Psoas muscle (tissue), 7 donors: ENCODE measurements at regions not wholly inside any gene's neighbourhood (a gene's known extent, or its start where the extent isn't known, plus 50 kb on each side); places are given as distances from the start of the nearest gene placed in this dataset.

ENCODE experiments used
- ATAC-seq, 4 donors: fragments of 200-7000 bp; cut with Tn5 transposase; one replicate each; pipeline ENCODE4 v1.9.1; 2020; ENCODE audit warnings: moderate library complexity in 3 of 4, mild to moderate bottlenecking in 2 of 4
- DNase-seq, 2 donors: peaks; one replicate each; pipeline ENCODE4 v3.0.0-alpha.2; 2020
- H3K27ac ChIP-seq: fragments of 200-600 bp; one replicate; pipeline ENCODE4 v1.8.0; 2022
- H3K27me3 ChIP-seq, 3 donors: fragments of 200-600 bp in 1 of 3; one replicate each; pipeline versions ENCODE4 v1.6.1 to v1.8.0; 2013 to 2022; ENCODE audit warnings: low read length in 2 of 3, mild to moderate bottlenecking in 2 of 3, moderate library complexity in 1 of 3; ENCODE audit not compliant: insufficient read depth in 3 of 3
- H3K36me3 ChIP-seq, 2 donors: fragments of 200-600 bp in 1 of 2; one replicate each; pipeline versions ENCODE4 v1.6.1 to v1.8.0; 2013 to 2022; ENCODE audit warnings: low read depth in 1 of 2, mild to moderate bottlenecking in 1 of 2, moderate library complexity in 1 of 2; ENCODE audit not compliant: insufficient read depth in 1 of 2
- H3K4me1 ChIP-seq: fragments of 200-600 bp; one replicate; pipeline ENCODE4 v1.8.0; 2022
- H3K4me3 ChIP-seq: fragments of 200-600 bp; one replicate; pipeline ENCODE4 v1.8.0; 2022; ENCODE audit warnings: mild to moderate bottlenecking
- H3K9me3 ChIP-seq: fragments of 200-600 bp; one replicate; pipeline ENCODE4 v1.8.0; 2022
- CTCF ChIP-seq: fragments of 200-600 bp; IDR thresholded peaks from one replicate; pipeline ENCODE4 v1.8.0; 2022; ENCODE audit warnings: antibody characterized with exemption
- WGBS, 3 donors: extraction: QIAGEN DNeasy Blood & Tissue Kit; methylation state at CpG; one replicate each; pipeline versions ENCODE4 v1.1.6 to v1.1.7; 2013; 5-methylcytosine and 5-hydroxymethylcytosine counted together
- intact Hi-C, 2 donors: fragments of 100-400 bp; cut with DNase I; formaldehyde crosslinking; loops; one replicate each; pipeline versions ENCODE4 v1.11.0 to v1.14.2; 2022
- donor health status: healthy with polysubstance abuse.
- donor health status: DM: no; HTN: no; CAD: no; lungs with moderate emphysema.
- donor health status: Bipolar disorder and iron deficiency.
- donor health status: healthy.
- donor health status: DM: yes; HTN: yes; CAD: no.
- donor health status: DM: no; HTN: no; CAD: no.
- donor health status: DM: yes; HTN: yes; CAD: no.

GRCh38 chr5:163379298-163380155 lies 57.9 kb upstream of the CCNG1 start:
- Histone ChIP-seq H3K27me3 (peaks cover 0 to 2% (median 0%) of the 10 kb centered on the region in 3 donors), H3K27ac (no peak overlapping the region), H3K4me1 (peaks cover 2% of the 10 kb centered on the region), H3K4me3 (no peak overlapping the region), H3K9me3 (no peaks in the 10 kb centered on the region), H3K36me3 (no peaks in the 10 kb centered on the region)
- 67 to 77% (median 73%) methylated on average over 7 of the region's 7 CpGs for WGBS, 3 donors
- intact Hi-C loops, result no loop called here
- no peak for TF ChIP-seq CTCF
- ATAC-seq, result no peak
- no peak for DNase-seq

GRCh38 chr5:163381832-163382231 lies 55.6 kb upstream of the CCNG1 start:
- Histone ChIP-seq H3K36me3 (no peaks in the 10 kb centered on the region), H3K4me3 (no peak overlapping the region), H3K9me3 (no peaks in the 10 kb centered on the region), H3K4me1 (peaks cover 3% of the 10 kb centered on the region), H3K27me3 (peaks cover 0 to 2% (median 0%) of the 10 kb centered on the region in 3 donors), H3K27ac (no peak overlapping the region)
- 92 to 94% (median 94%) methylated on average over 3 of the region's 3 CpGs for WGBS, 3 donors
- TF ChIP-seq CTCF, result no peak
- no peak for DNase-seq
- ATAC-seq, result no peak
- intact Hi-C loops, result no loop called here

GRCh38 chr5:163383754-163384153 lies 53.6 kb upstream of the CCNG1 start:
- no peak for TF ChIP-seq CTCF
- H3K4me3 ChIP-seq, result no peak overlapping the region
- DNase-seq, result no peak
- no peaks in the 10 kb centered on the region for H3K9me3 ChIP-seq
- H3K36me3 ChIP-seq, result no peaks in the 10 kb centered on the region
- peaks cover 0 to 2% (median 0%) of the 10 kb centered on the region in 3 donors for H3K27me3 ChIP-seq
- no peak for ATAC-seq
- intact Hi-C loops, result no loop called here
- peaks cover 3% of the 10 kb centered on the region for H3K4me1 ChIP-seq
- whole genome bisulfite sequencing, 3 donors, result 74 to 89% (median 84%) methylated on average over 3 of the region's 3 CpGs
- no peak overlapping the region for H3K27ac ChIP-seq

GRCh38 chr5:163384669-163385068 lies 52.7 kb upstream of the CCNG1 start:
- Histone ChIP-seq H3K4me3 (no peak overlapping the region), H3K9me3 (no peaks in the 10 kb centered on the region), H3K27ac (no peak overlapping the region), H3K27me3 (no peaks in the 10 kb centered on the region), H3K4me1 (peaks cover 3% of the 10 kb centered on the region), H3K36me3 (no peaks in the 10 kb centered on the region)
- intact Hi-C loops, result no loop called here
- no peak for ATAC-seq
- WGBS, 3 donors, result 49 to 61% (median 51%) methylated on average over 4 of the region's 4 CpGs
- no peak for TF ChIP-seq CTCF
- DNase-seq, result no peak
